ENCODE measurements at regions not wholly inside any gene's neighbourhood (a gene's known extent, or its start where the extent isn't known, plus 50 kb on each side); places are given as distances from the start of the nearest gene placed in this dataset.

DNA sequence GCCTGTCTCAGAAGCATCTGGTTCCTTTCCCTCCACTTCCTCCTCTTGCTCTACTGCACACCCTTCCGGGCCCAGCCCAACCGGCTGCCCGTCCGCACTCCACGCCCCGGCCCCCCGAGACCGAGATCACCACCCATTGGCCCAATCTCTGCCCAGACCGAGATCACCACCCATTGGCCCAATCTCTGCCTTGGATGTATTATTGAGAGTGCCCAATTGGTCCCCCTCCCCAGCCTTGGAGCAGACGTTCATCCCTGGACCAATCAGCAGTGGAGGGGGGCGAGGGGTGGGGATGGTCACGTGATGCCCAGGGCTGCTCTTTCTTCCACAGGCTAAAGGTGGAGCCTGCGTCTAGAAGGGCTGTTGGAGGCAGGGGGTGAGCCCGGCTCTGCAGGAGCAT is 75.6 kb upstream of the TMEM132C start:
- Mint-ChIP-seq H3K9me3 (no peaks in the 10 kb centered on the region), H3K4me1 (no peaks in the 10 kb centered on the region), H3K27ac (no peak overlapping the region), H3K36me3 (no peaks in the 10 kb centered on the region), H3K4me3 (no peak overlapping the region)
- no peak for DNase-seq (ENCODE audit: low spot score in 2 of 2)
- ATAC-seq = no peak

DNA sequence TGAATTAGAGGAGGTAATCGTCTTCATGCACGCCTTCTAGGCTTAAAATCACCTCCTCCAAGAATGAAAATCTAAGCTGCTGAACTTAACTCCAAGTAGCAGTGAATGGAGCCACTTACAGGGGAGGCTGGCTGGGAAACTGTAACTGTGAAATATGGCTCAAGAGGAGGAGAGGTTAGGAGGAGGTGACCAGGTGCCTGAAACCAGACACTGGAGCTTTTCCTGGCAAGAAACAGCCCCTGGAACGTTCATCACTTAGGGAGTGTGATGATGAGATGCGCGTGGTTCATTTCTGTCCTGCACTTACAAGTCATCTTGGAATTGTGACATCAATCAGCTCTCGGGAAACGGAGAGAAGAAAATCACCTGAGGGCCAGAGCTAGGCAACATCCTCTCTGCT is 62.3 kb upstream of the TMEM132C start:
- H3K9me3 Mint-ChIP-seq = peaks cover 5% of the 10 kb centered on the region
- ATAC-seq = no peak
- no peaks in the 10 kb centered on the region for H3K36me3 Mint-ChIP-seq
- no peak overlapping the region for H3K27ac Mint-ChIP-seq
- no peak for DNase-seq (ENCODE audit: low spot score in 2 of 2)
- H3K4me3 Mint-ChIP-seq = no peak overlapping the region
- H3K4me1 Mint-ChIP-seq = no peaks in the 10 kb centered on the region

DNA sequence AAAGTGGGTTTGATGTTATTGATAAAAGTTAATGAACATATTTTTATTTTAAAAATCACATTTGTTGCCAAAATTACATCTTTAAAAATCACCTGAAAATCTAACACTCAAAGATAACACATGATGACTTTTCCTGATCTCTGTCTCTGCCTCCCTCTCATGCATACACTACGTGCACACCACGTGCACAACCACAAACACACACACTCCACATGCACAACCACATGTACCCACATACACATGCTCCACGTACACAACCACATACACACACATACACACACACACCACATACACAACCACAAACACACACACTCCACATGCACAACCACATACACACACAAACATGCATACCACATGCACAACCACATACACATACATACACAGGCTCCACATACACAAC is 61.8 kb upstream of the TMEM132C start:
- no peaks in the 10 kb centered on the region for H3K36me3 Mint-ChIP-seq
- no peak for ATAC-seq
- H3K4me3 Mint-ChIP-seq = no peak overlapping the region
- no peaks in the 10 kb centered on the region for H3K4me1 Mint-ChIP-seq
- peaks cover 5% of the 10 kb centered on the region for H3K9me3 Mint-ChIP-seq
- H3K27ac Mint-ChIP-seq = no peak overlapping the region
- no peak for DNase-seq (ENCODE audit: low spot score in 2 of 2)

DNA sequence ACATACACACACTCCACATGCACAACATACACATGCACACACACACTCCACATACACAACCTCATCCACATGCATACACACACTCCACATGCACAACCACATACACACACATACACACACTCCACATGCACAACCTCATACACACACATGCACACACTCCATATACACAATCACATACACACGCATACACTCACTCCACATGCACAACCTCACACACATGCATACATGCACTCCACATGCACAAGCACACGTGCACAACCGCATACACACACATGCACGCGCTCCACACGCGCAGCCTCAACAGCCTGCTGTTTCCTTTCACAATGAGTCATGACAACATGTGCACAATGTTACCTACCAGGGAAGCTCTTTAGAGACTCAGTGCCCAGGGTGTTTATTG is 61.2 kb upstream of the TMEM132C start:
- no peak overlapping the region for H3K27ac Mint-ChIP-seq
- H3K4me1 Mint-ChIP-seq = no peaks in the 10 kb centered on the region
- no peak for DNase-seq (ENCODE audit: low spot score in 2 of 2)
- H3K36me3 Mint-ChIP-seq = no peaks in the 10 kb centered on the region
- peaks cover 3% of the 10 kb centered on the region for H3K9me3 Mint-ChIP-seq
- no peak overlapping the region for H3K4me3 Mint-ChIP-seq
- ATAC-seq = no peak

Measured in stimulated activated effector memory CD8-positive, alpha-beta T cell treated with anti-CD3 and anti-CD28 coated beads, Interleukin-12 subunit alpha, Interleukin-12 subunit beta, amount 100 ng/mL, for 72 hours (primary cell).